SK-N-SH treated with all-trans-retinoic acid at 6 μM for 48 hours (cell line): ENCODE measurements at regions not wholly inside any gene's neighbourhood (a gene's known extent, or its start where the extent isn't known, plus 50 kb on each side); places are given as distances from the start of the nearest gene placed in this dataset.

Experiments used
- ARNTL ChIP-seq: fragments of 450-650 bp; formaldehyde crosslinking; IDR thresholded peaks from 2 replicates; pipeline ENCODE4 v1.5.0; 2020; ENCODE audit warnings: low read depth, mild to moderate bottlenecking, moderate library complexity, borderline replicate concordance
- CREB5 ChIP-seq: fragments of 250-450 bp; sonication (Bioruptor Pico); IDR thresholded peaks from 2 replicates; pipeline ENCODE4 v1.5.1; 2020; ENCODE audit warnings: low read depth, mild to moderate bottlenecking, moderate library complexity
- CSDC2 ChIP-seq: fragments of 250-450 bp; sonication (Bioruptor Pico); IDR thresholded peaks from 2 replicates; pipeline ENCODE4 v1.5.0; 2020; ENCODE audit warnings: mild to moderate bottlenecking, moderate library complexity
- ESRRG ChIP-seq: fragments of 250-450 bp; sonication (Bioruptor Pico); IDR thresholded peaks from 2 replicates; pipeline ENCODE4 v1.6.1; 2021; ENCODE audit warnings: mild to moderate bottlenecking
- GLIS3 ChIP-seq: fragments of 250-450 bp; sonication (Bioruptor Pico); IDR thresholded peaks from 2 replicates; pipeline ENCODE4 v1.5.0; 2020; ENCODE audit warnings: mild to moderate bottlenecking, moderate library complexity
- ISL1 ChIP-seq: fragments of 250-450 bp; sonication (Bioruptor Pico); IDR thresholded peaks from 2 replicates; pipeline ENCODE4 v2.1.2; 2022; ENCODE audit warnings: mild to moderate bottlenecking, moderate library complexity
- PATZ1 ChIP-seq: fragments of 250-450 bp; sonication (Bioruptor Pico); IDR thresholded peaks from 2 replicates; pipeline ENCODE4 v1.8.0; 2020; ENCODE audit warnings: mild to moderate bottlenecking, moderate library complexity, borderline replicate concordance
- RARB ChIP-seq: fragments of 250-450 bp; sonication (Bioruptor Pico); IDR thresholded peaks from 2 replicates; pipeline ENCODE4 v1.8.0; 2021; ENCODE audit warnings: mild to moderate bottlenecking, moderate library complexity
- TCF4 ChIP-seq: fragments of 250-450 bp; sonication (Bioruptor Pico); IDR thresholded peaks from 2 replicates; pipeline ENCODE4 v1.8.0; 2021; ENCODE audit warnings: mild to moderate bottlenecking, moderate library complexity, borderline replicate concordance
- TOX ChIP-seq: fragments of 250-450 bp; sonication (Bioruptor Pico); IDR thresholded peaks from 2 replicates; pipeline ENCODE4 v1.8.0; 2021; ENCODE audit warnings: mild to moderate bottlenecking, moderate library complexity, borderline replicate concordance
- ZFP3 ChIP-seq: fragments of 250-450 bp; sonication (Bioruptor Pico); IDR thresholded peaks from 2 replicates; pipeline ENCODE4 v1.5.0; 2020; ENCODE audit warnings: mild to moderate bottlenecking, moderate library complexity
- ZNF565 ChIP-seq: fragments of 450-650 bp; formaldehyde crosslinking; conservative IDR thresholded peaks from 2 replicates; pipeline ENCODE4 v1.5.0; 2020; ENCODE audit warnings: low read depth, mild to moderate bottlenecking, moderate library complexity
- ZNF8 ChIP-seq: fragments of 450-650 bp; formaldehyde crosslinking; IDR thresholded peaks from 2 replicates; pipeline ENCODE4 v1.5.0; 2020; ENCODE audit warnings: mild to moderate bottlenecking, moderate library complexity

- TF ChIP-seq ZFP3 (CRISPR knock-in tag) = no peak
- no peak for TF ChIP-seq ZNF8
- no peak for TF ChIP-seq ESRRG (CRISPR knock-in tag)
- TF ChIP-seq PATZ1 = no peak
- no peak for TF ChIP-seq ARNTL
- TF ChIP-seq GLIS3 (CRISPR knock-in tag) = no peak
- TF ChIP-seq ISL1 (CRISPR knock-in tag) = no peak
- TF ChIP-seq RARB (CRISPR knock-in tag) = no peak
- TF ChIP-seq TOX (CRISPR knock-in tag) = no peak
- no peak for TF ChIP-seq ZNF565 (CRISPR knock-in tag)
- no peak for TF ChIP-seq CSDC2 (CRISPR knock-in tag)
- TF ChIP-seq CREB5 (CRISPR knock-in tag) = no peak
- TF ChIP-seq TCF4 = peak; percentile 4; the same call in 1 of the 2 replicates
These were observed 187.4 kb downstream of the OR4M2 start for GRCh38 chr15:22267761-22268160.
